ENCODE measurements at regions not wholly inside any gene's neighbourhood (a gene's known extent, or its start where the extent isn't known, plus 50 kb on each side); places are given as distances from the start of the nearest gene placed in this dataset.

- TF ChIP-seq, protein P1, sequence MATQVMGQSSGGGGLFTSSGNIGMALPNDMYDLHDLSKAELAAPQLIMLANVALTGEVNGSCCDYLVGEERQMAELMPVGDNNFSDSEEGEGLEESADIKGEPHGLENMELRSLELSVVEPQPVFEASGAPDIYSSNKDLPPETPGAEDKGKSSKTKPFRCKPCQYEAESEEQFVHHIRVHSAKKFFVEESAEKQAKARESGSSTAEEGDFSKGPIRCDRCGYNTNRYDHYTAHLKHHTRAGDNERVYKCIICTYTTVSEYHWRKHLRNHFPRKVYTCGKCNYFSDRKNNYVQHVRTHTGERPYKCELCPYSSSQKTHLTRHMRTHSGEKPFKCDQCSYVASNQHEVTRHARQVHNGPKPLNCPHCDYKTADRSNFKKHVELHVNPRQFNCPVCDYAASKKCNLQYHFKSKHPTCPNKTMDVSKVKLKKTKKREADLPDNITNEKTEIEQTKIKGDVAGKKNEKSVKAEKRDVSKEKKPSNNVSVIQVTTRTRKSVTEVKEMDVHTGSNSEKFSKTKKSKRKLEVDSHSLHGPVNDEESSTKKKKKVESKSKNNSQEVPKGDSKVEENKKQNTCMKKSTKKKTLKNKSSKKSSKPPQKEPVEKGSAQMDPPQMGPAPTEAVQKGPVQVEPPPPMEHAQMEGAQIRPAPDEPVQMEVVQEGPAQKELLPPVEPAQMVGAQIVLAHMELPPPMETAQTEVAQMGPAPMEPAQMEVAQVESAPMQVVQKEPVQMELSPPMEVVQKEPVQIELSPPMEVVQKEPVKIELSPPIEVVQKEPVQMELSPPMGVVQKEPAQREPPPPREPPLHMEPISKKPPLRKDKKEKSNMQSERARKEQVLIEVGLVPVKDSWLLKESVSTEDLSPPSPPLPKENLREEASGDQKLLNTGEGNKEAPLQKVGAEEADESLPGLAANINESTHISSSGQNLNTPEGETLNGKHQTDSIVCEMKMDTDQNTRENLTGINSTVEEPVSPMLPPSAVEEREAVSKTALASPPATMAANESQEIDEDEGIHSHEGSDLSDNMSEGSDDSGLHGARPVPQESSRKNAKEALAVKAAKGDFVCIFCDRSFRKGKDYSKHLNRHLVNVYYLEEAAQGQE (IDR thresholded peaks at IDR 0.05; ENCODE audit: insufficient read depth in 1 of 2, low read depth in 2 of 2, low read length in 2 of 2) = no peak
- TF ChIP-seq POLR2AphosphoS5 (IDR thresholded peaks at IDR 0.05; ENCODE audit: low read depth, low read length) = no peak
- TF ChIP-seq TAF1 (IDR thresholded peaks at IDR 0.05; ENCODE audit: borderline replicate concordance, insufficient read depth, low read length) = no peak
- no peak for TF ChIP-seq SIN3A (IDR thresholded peaks at IDR 0.05; ENCODE audit: borderline replicate concordance, insufficient read depth, low read length)
- no peak for TF ChIP-seq FOXP2 (optimal IDR thresholded peaks at IDR 0.05; ENCODE audit: borderline replicate concordance, extremely low read depth, extremely low read length, insufficient read depth)
Observed at GRCh38 chr4:165692082-165692481, 181.0 kb upstream of the TLL1 start.

Measured in PFSK-1 (cell line).